ENCODE measurements at regions not wholly inside any gene's neighbourhood (a gene's known extent, or its start where the extent isn't known, plus 50 kb on each side); places are given as distances from the start of the nearest gene placed in this dataset.

GRCh38 chr2:15074319-15074718, 441.8 kb downstream of the LRATD1 start:
- DNase-seq (ENCODE audit: low read depth in 2 of 3, low spot score in 2 of 3), result no peak

- no peak for DNase-seq (ENCODE audit: low read depth in 2 of 3, low spot score in 2 of 3)
Observed at GRCh38 chr2:15074751-15075700, 442.5 kb downstream of the LRATD1 start.

GRCh38 chr2:15076668-15077067, 444.2 kb downstream of the LRATD1 start:
- no peak for DNase-seq (ENCODE audit: low read depth in 2 of 3, low spot score in 2 of 3)

- no peak for DNase-seq (ENCODE audit: low read depth in 2 of 3, low spot score in 2 of 3)
Observed at GRCh38 chr2:15081356-15081755, 448.8 kb downstream of the LRATD1 start.

GRCh38 chr2:15082105-15083058, 449.9 kb downstream of the LRATD1 start:
- DNase-seq (ENCODE audit: low read depth in 2 of 3, low spot score in 2 of 3), result no peak

- no peak for DNase-seq (ENCODE audit: low read depth in 2 of 3, low spot score in 2 of 3)
Observed at GRCh38 chr2:15084826-15085489, 452.4 kb downstream of the LRATD1 start.

- no peak for DNase-seq (ENCODE audit: low read depth in 2 of 3, low spot score in 2 of 3)
Observed at GRCh38 chr2:15092181-15092580, 459.7 kb downstream of the LRATD1 start.

- no peak for DNase-seq (ENCODE audit: low read depth in 2 of 3, low spot score in 2 of 3)
Observed at GRCh38 chr2:15092691-15093090, 460.2 kb downstream of the LRATD1 start.

- DNase-seq (ENCODE audit: low read depth in 2 of 3, low spot score in 2 of 3), result no peak
Observed at GRCh38 chr2:15094161-15094560, 461.6 kb downstream of the LRATD1 start.

GRCh38 chr2:15096873-15097272, 464.3 kb downstream of the NBAS start:
- no peak for DNase-seq (ENCODE audit: low read depth in 2 of 3, low spot score in 2 of 3)

- no peak for DNase-seq (ENCODE audit: low read depth in 2 of 3, low spot score in 2 of 3)
Observed at GRCh38 chr2:15107137-15107536, 454.0 kb downstream of the NBAS start.

- DNase-seq (ENCODE audit: low read depth in 2 of 3, low spot score in 2 of 3), result no peak
Observed at GRCh38 chr2:15111718-15112117, 449.4 kb downstream of the NBAS start.

GRCh38 chr2:15112216-15112615, 448.9 kb downstream of the NBAS start:
- DNase-seq (ENCODE audit: low read depth in 2 of 3, low spot score in 2 of 3), result peak in 2 of 3 donors; percentile 35 to 53

GRCh38 chr2:15115776-15116175, 445.4 kb downstream of the NBAS start:
- peak in 1 of 3 donors; percentile 18 for DNase-seq (ENCODE audit: low read depth in 2 of 3, low spot score in 2 of 3)

GRCh38 chr2:15116830-15117229, 444.3 kb downstream of the NBAS start:
- no peak for DNase-seq (ENCODE audit: low read depth in 2 of 3, low spot score in 2 of 3)
